HL-60 (cell line): ENCODE measurements at regions not wholly inside any gene's neighbourhood (a gene's known extent, or its start where the extent isn't known, plus 50 kb on each side); places are given as distances from the start of the nearest gene placed in this dataset.
"Not testable (repeated sequence)": the region's sequence is repeated elsewhere in the genome, so short reads cannot be mapped to it uniquely, and the experiment has no call there.

ENCODE experiments used
- DNase-seq, 2 experiments: peaks; one replicate each; pipeline ENCODE4 v3.0.0-alpha.2; 2010 to 2020; ENCODE audit warnings: low read depth in 1 of 2, low spot score in 1 of 2
- H3K27ac ChIP-seq: fragments of 250-450 bp; sonication (Bioruptor Pico); replicated peaks from 2 replicates; pipeline ENCODE4 v1.5.1; 2020; ENCODE audit warnings: mild to moderate bottlenecking, moderate library complexity
- H3K27me3 ChIP-seq: fragments of 250-450 bp; sonication (Bioruptor Pico); 2 replicates; pipeline ENCODE4 v1.5.1; 2021; ENCODE audit warnings: mild to moderate bottlenecking, moderate library complexity; ENCODE audit not compliant: insufficient read depth, poor library complexity, severe bottlenecking
- H3K4me3 ChIP-seq: replicated peaks from 2 replicates; pipeline ENCODE4 v1.5.1; 2011; ENCODE audit warnings: mild to moderate bottlenecking, control low read depth, low read length; ENCODE audit not compliant: insufficient read depth
- GABPA ChIP-seq: IDR thresholded peaks from 2 replicates; pipeline ENCODE4 v1.6.1; 2012; ENCODE audit warnings: low read depth
- POLR2AphosphoS5 ChIP-seq: IDR thresholded peaks from 2 replicates; pipeline ENCODE4 v1.6.1; 2012; ENCODE audit warnings: low read depth
- REST ChIP-seq: IDR thresholded peaks from 2 replicates; pipeline ENCODE4 v1.6.1; 2012; ENCODE audit warnings: low read depth; ENCODE audit not compliant: insufficient replicate concordance
- SPI1 ChIP-seq: IDR thresholded peaks from 2 replicates; pipeline ENCODE4 v1.6.1; 2012; ENCODE audit warnings: low read depth, mild to moderate bottlenecking, borderline replicate concordance
- TF ChIP-seq, protein P1 (sequence below): IDR thresholded peaks from one replicate; pipeline ENCODE4 v1.5.1; 2011; ENCODE audit warnings: low read length, control low read depth, inconsistent platforms; ENCODE audit not compliant: insufficient read depth

- Histone ChIP-seq H3K27me3 (no peaks in the 10 kb centered on the region), H3K4me3 (no peak overlapping the region), H3K27ac (no peak overlapping the region)
- DNase-seq = no peak
- TF ChIP-seq GABPA (no peak), REST (no peak)
These were observed 1128.3 kb downstream of the RPIA start for GRCh38 chr2:89819809-89820208.

DNA sequence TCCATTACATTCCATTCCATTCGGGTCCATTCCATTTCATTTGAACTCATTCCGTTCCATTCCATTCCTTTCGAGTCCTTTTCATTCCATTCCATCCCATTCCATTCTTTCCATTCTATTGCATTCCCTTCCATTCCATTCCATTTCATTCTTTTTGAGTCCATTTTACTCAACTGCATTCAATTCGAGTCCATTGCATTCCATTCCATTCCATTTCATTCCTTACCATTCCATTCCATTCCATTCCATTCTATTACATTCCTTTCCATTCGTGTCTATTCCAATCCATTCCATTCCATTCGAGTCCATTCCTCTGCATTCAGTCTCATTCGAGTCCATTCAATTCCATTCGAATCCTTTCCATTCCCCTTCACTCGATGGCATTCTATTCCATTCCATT is 1128.8 kb downstream of the RPIA start:
- H3K27me3 ChIP-seq = no peaks in the 10 kb centered on the region
- no peak overlapping the region for H3K27ac ChIP-seq
- DNase-seq = no peak
- TF ChIP-seq POLR2AphosphoS5 = no peak
- no peak for TF ChIP-seq REST
- TF ChIP-seq, protein P1, sequence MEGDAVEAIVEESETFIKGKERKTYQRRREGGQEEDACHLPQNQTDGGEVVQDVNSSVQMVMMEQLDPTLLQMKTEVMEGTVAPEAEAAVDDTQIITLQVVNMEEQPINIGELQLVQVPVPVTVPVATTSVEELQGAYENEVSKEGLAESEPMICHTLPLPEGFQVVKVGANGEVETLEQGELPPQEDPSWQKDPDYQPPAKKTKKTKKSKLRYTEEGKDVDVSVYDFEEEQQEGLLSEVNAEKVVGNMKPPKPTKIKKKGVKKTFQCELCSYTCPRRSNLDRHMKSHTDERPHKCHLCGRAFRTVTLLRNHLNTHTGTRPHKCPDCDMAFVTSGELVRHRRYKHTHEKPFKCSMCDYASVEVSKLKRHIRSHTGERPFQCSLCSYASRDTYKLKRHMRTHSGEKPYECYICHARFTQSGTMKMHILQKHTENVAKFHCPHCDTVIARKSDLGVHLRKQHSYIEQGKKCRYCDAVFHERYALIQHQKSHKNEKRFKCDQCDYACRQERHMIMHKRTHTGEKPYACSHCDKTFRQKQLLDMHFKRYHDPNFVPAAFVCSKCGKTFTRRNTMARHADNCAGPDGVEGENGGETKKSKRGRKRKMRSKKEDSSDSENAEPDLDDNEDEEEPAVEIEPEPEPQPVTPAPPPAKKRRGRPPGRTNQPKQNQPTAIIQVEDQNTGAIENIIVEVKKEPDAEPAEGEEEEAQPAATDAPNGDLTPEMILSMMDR = no peak
- no peak for TF ChIP-seq SPI1
- no peak for TF ChIP-seq GABPA
- H3K4me3 ChIP-seq = no peak overlapping the region

DNA sequence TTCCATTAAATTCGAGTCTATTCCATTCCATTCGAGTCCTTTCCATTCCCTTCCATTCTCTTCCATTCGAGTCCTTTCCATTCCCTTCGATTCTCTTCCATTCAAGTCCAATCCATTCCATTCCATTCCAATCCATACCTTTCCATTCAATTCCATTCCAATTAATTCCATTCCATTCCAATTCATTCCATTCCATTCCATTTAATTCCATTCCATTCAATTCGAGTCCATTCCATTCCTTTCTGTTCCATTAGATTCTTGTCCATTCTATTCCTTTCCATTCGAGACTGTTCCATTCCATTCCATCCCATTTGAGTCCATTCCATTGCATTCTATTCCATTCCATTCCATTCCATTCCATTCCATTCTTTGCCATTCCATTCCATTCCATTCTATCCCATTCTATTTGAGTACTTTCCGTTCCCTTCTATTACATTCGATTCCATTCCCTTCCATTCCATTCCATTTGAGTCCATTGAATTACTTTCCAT is 1130.0 kb downstream of the RPIA start:
- Histone ChIP-seq H3K27me3 (no peaks in the 10 kb centered on the region), H3K27ac (no peak overlapping the region), H3K4me3 (no peak overlapping the region)
- DNase-seq = no peak
- no peak for TF ChIP-seq REST
- no peak for TF ChIP-seq SPI1
- no peak for TF ChIP-seq POLR2AphosphoS5
- TF ChIP-seq, protein P1 = no peak

DNA sequence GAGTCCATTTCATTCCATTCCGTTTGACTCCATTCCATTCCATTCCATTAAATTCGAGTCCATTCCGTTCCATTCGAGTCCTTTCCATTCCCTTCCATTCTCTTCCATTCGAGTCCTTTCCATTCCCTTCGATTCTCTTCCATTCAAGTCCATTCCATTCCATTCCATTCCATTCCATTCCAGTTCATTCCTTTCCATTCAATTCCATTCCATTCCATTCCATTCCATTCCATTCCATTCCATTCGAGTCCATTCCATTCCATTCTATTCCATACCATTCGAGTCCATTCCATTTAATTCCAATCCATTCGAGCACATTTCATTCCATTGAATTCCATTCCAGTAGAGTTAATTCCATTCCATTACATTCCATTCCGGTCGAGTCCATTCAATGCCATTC is 1130.9 kb downstream of the RPIA start:
- not testable (repeated sequence) for H3K27ac ChIP-seq, H3K27me3 ChIP-seq, DNase-seq, H3K4me3 ChIP-seq
